HCT116 (cell line): ENCODE measurements at regions not wholly inside any gene's neighbourhood (a gene's known extent, or its start where the extent isn't known, plus 50 kb on each side); places are given as distances from the start of the nearest gene placed in this dataset.

Experiments used
- ATAC-seq: fragments of 200-7000 bp; cut with Tn5 transposase; 2 replicates; pipeline ENCODE4 v1.9.1; 2020; ENCODE audit warnings: mild to moderate bottlenecking, moderate library complexity
- BruUV-seq: library from RNA; stranded (reverse); fragments of 400-500 nt; replicated peaks from 2 replicates; lab custom pipeline; 2021; lab: Mats Ljungman, UMichigan
- CTCF ChIA-PET: fragments of 300-600 bp; sonication (Branson Sonifier 250); formaldehyde crosslinking; loops from one replicate; lab custom pipeline; 2021; ENCODE audit warnings: antibody characterized with exemption; lab: Charles Lee
- POLR2A ChIA-PET: fragments of 300-600, 350-600 bp; sonication (Branson Sonifier 250); formaldehyde crosslinking; loops from one replicate; lab custom pipeline; 2021; ENCODE audit warnings: antibody characterized with exemption; lab: Charles Lee
- RAD21 ChIA-PET, 2 experiments: fragments of 300-600 bp; sonication (Branson Sonifier 250); formaldehyde crosslinking; loops; one replicate each; lab custom pipeline; 2023; ENCODE audit warnings: low total read pairs in 2 of 2; ENCODE audit not compliant: uncharacterized antibody in 2 of 2, unreplicated experiment in 2 of 2, low non-redundant PET in 1 of 2; lab: Charles Lee
- DNase-seq: peaks from one replicate; pipeline ENCODE4 v3.0.0-alpha.2; 2010; ENCODE audit warnings: low read depth, low spot score
- H2AFZ ChIP-seq: fragments of 200-600 bp; shearing (Covaris generic), sonication (generic); 2 replicates; pipeline ENCODE4 v1.6.1; 2017; ENCODE audit warnings: low read depth, mixed run types, mixed read lengths, antibody characterized with exemption, low read length; ENCODE audit not compliant: poor library complexity, severe bottlenecking
- H3K27ac ChIP-seq: 2 replicates; pipeline ENCODE4 v1.5.1; 2012; ENCODE audit warnings: low read depth, low read length
- H3K27me3 ChIP-seq: fragments of 200-600 bp; sonication (generic); 2 replicates; pipeline ENCODE4 v1.6.1; 2016; ENCODE audit warnings: mixed run types, low read length, mixed read lengths; ENCODE audit not compliant: insufficient read depth
- H3K36me3 ChIP-seq, 2 experiments: fragments of 200-500 bp in 1 of 2; fragments of 200-600 bp in 1 of 2; sonication (Bioruptor generic) in 1 of 2; sonication (generic) in 1 of 2; 2 replicates each; pipeline versions ENCODE4 v1.5.1 to v1.6.1; 2014 to 2016; ENCODE audit warnings: low read length in 2 of 2, inconsistent platforms in 1 of 2, mixed read lengths in 1 of 2, mixed run types in 1 of 2; ENCODE audit not compliant: insufficient read depth in 2 of 2, control insufficient read depth in 1 of 2
- H3K4me1 ChIP-seq, 2 experiments: fragments of 200-600 bp in 1 of 2; sonication (generic) in 1 of 2; 2 replicates each; pipeline versions ENCODE4 v1.5.1 to v1.6.1; 2012 to 2017; ENCODE audit warnings: low read length in 2 of 2, inconsistent platforms in 1 of 2, mild to moderate bottlenecking in 1 of 2, mixed read lengths in 1 of 2, mixed run types in 1 of 2, moderate library complexity in 1 of 2; ENCODE audit not compliant: insufficient read depth in 2 of 2, control insufficient read depth in 1 of 2
- H3K4me2 ChIP-seq: fragments of 200-600 bp; sonication (generic); 2 replicates; pipeline ENCODE4 v1.6.1; 2017; ENCODE audit warnings: mixed run types, low read length, mixed read lengths
- H3K4me3 ChIP-seq, 2 experiments: fragments of 200-600 bp in 1 of 2; sonication (generic) in 1 of 2; replicated peaks in 1 of 2; 2 replicates each; pipeline ENCODE4 v1.5.1; 2011 to 2016; ENCODE audit warnings: low read length in 2 of 2, control low read depth in 1 of 2, low read depth in 1 of 2, mild to moderate bottlenecking in 1 of 2, mixed read lengths in 1 of 2, mixed run types in 1 of 2
- H3K79me2 ChIP-seq: fragments of 200-600 bp; sonication (generic); 2 replicates; pipeline ENCODE4 v1.6.1; 2017; ENCODE audit warnings: mild to moderate bottlenecking, mixed run types, low read length, moderate library complexity, mixed read lengths; ENCODE audit not compliant: insufficient read depth
- H3K9ac ChIP-seq: fragments of 200-600 bp; sonication (generic); 2 replicates; pipeline ENCODE4 v1.6.1; 2016; ENCODE audit warnings: low read length, mixed read lengths
- H3K9me2 ChIP-seq: fragments of 200-600 bp; sonication (generic), shearing (Covaris generic); 2 replicates; pipeline ENCODE4 v1.6.1; 2017; ENCODE audit warnings: mixed run types, mild to moderate bottlenecking, moderate library complexity; ENCODE audit not compliant: insufficient read depth
- H3K9me3 ChIP-seq, 2 experiments: fragments of 200-500 bp in 1 of 2; fragments of 200-600 bp in 1 of 2; sonication (Bioruptor generic) in 1 of 2; sonication (generic) in 1 of 2; 2 replicates each; pipeline ENCODE4 v1.6.1; 2014 to 2017; ENCODE audit warnings: low read length in 2 of 2, mixed read lengths in 2 of 2, inconsistent platforms in 1 of 2, low read depth in 1 of 2, mild to moderate bottlenecking in 1 of 2, mixed run types in 1 of 2, moderate library complexity in 1 of 2; ENCODE audit not compliant: control insufficient read depth in 1 of 2, insufficient read depth in 1 of 2
- H4K20me1 ChIP-seq: fragments of 200-600 bp; sonication (generic), shearing (Covaris generic); 2 replicates; pipeline ENCODE4 v1.6.1; 2017; ENCODE audit warnings: mixed run types, mild to moderate bottlenecking, moderate library complexity; ENCODE audit not compliant: insufficient read depth
- ATF3 ChIP-seq: IDR thresholded peaks from 2 replicates; pipeline ENCODE4 v1.6.1; 2012
- CBX3 ChIP-seq: IDR thresholded peaks from 2 replicates; pipeline ENCODE4 v1.6.1; 2012; ENCODE audit warnings: low read depth
- CEBPB ChIP-seq: IDR thresholded peaks from 2 replicates; pipeline ENCODE4 v1.6.1; 2012; ENCODE audit warnings: low read depth
- EGR1 ChIP-seq: IDR thresholded peaks from 2 replicates; pipeline ENCODE4 v1.6.1; 2012; ENCODE audit warnings: low read depth
- ELF1 ChIP-seq: IDR thresholded peaks from 2 replicates; pipeline ENCODE4 v1.6.1; 2012; ENCODE audit warnings: low read depth, borderline replicate concordance
- FOSL1 ChIP-seq: IDR thresholded peaks from 2 replicates; pipeline ENCODE4 v1.6.1; 2012; ENCODE audit warnings: low read depth
- POLR2A ChIP-seq: IDR thresholded peaks from 2 replicates; pipeline ENCODE4 v1.7.0; 2011; ENCODE audit warnings: borderline replicate concordance; ENCODE audit not compliant: insufficient read depth, insufficient read length; ENCODE audit errors: extremely low read depth
- POLR2AphosphoS5 ChIP-seq: IDR thresholded peaks from 2 replicates; pipeline ENCODE4 v1.6.1; 2011; ENCODE audit warnings: mild to moderate bottlenecking, low read depth, low read length, moderate library complexity
- RAD21 ChIP-seq: IDR thresholded peaks from 2 replicates; pipeline ENCODE4 v1.6.1; 2012; ENCODE audit warnings: low read depth, mild to moderate bottlenecking
- REST ChIP-seq: IDR thresholded peaks from 2 replicates; pipeline ENCODE4 v1.6.1; 2012; ENCODE audit warnings: low read depth
- SP1 ChIP-seq: IDR thresholded peaks from 2 replicates; pipeline ENCODE4 v1.6.1; 2012; ENCODE audit warnings: low read depth
- SRF ChIP-seq: IDR thresholded peaks from 2 replicates; pipeline ENCODE4 v1.6.1; 2012; ENCODE audit warnings: low read depth
- TCF7L2 ChIP-seq: IDR thresholded peaks from 2 replicates; pipeline ENCODE4 v1.7.0; 2011; ENCODE audit warnings: borderline replicate concordance, inconsistent platforms; ENCODE audit not compliant: insufficient read depth, insufficient read length; ENCODE audit errors: extremely low read depth
- ZFX ChIP-seq: fragments of 450-650 bp; IDR thresholded peaks from 2 replicates; pipeline ENCODE4 v1.6.1; 2017
- intact Hi-C: fragments of 100-400 bp; cut with micrococcal nuclease; formaldehyde crosslinking; loops from 2 replicates; pipeline ENCODE4 v1.10.0; 2022

- Histone ChIP-seq H4K20me1 (no peaks in the 10 kb centered on the region), H3K9me2 (no peaks in the 10 kb centered on the region), H3K4me1 (no peaks in the 10 kb centered on the region), H3K27ac (no peak overlapping the region), H3K4me2 (no peak overlapping the region), H2AFZ (no peak overlapping the region), H3K9me3 (no peaks in the 10 kb centered on the region), H3K9ac (no peak overlapping the region), H3K4me3 (no peak overlapping the region), H3K36me3 (no peaks in the 10 kb centered on the region), H3K79me2 (no peaks in the 10 kb centered on the region), H3K27me3 (no peaks in the 10 kb centered on the region)
- ATAC-seq (no peak), DNase-seq (no peak)
- CTCF ChIA-PET = interaction anchor here (2.5 kb wide), 1 partner anchor 259 kb away, joined by 5 read pairs; no protein-coding TSS in a partner anchor
- RAD21 ChIA-PET = no interaction called here
- POLR2A ChIA-PET = no interaction called here
- TF ChIP-seq ZFX (no peak), ATF3 (no peak), ELF1 (no peak), POLR2AphosphoS5 (no peak), REST (no peak), SP1 (no peak), TCF7L2 (no peak), SRF (no peak), POLR2A (no peak), CBX3 (no peak), CEBPB (no peak), RAD21 (no peak), EGR1 (no peak), FOSL1 (no peak)
- no TSS peak for BruUV-seq
- intact Hi-C loops = no loop called here
Measured at GRCh38 chr6:170091000-170091638, 199.8 kb downstream of the DLL1 start.
